ENCODE measurements at regions not wholly inside any gene's neighbourhood (a gene's known extent, or its start where the extent isn't known, plus 50 kb on each side); places are given as distances from the start of the nearest gene placed in this dataset.

- Histone ChIP-seq H3K27ac (no peak overlapping the region), H3K27me3 (no peaks in the 10 kb centered on the region), H3K4me1 (no peaks in the 10 kb centered on the region), H3K4me3 (no peak overlapping the region), H3K36me3 (no peaks in the 10 kb centered on the region), H3K9me3 (no peaks in the 10 kb centered on the region)
- peak in 1 of 3 experiments; percentile 40 for TF ChIP-seq CTCF (IDR thresholded peaks at IDR 0.05)
- no peak for DNase-seq (ENCODE audit: low spot score in 2 of 2)
- intact Hi-C loops (cut with DNase I): no loop called here
These were observed 286.6 kb downstream of the TENT5A start for GRCh38 chr6:81465859-81466258.

GRCh38 chr6:81456416-81456815 is 296.1 kb downstream of the TENT5A start:
- TF ChIP-seq CTCF (IDR thresholded peaks at IDR 0.05): no peak
- intact Hi-C loops (cut with DNase I): no loop called here
- DNase-seq (ENCODE audit: low spot score in 2 of 2): no peak

GRCh38 chr6:81455641-81456040 is 296.8 kb downstream of the TENT5A start:
- DNase-seq (ENCODE audit: low spot score in 2 of 2): no peak
- intact Hi-C loops (cut with DNase I): no loop called here
- no peaks in the 10 kb centered on the region for H3K4me1 ChIP-seq
- H3K9me3 ChIP-seq: no peaks in the 10 kb centered on the region
- H3K27ac ChIP-seq: no peak overlapping the region
- H3K36me3 ChIP-seq: no peaks in the 10 kb centered on the region
- TF ChIP-seq CTCF (IDR thresholded peaks at IDR 0.05): no peak
- no peaks in the 10 kb centered on the region for H3K27me3 ChIP-seq
- no peak overlapping the region for H3K4me3 ChIP-seq

More at GRCh38 chr6:81456416-81456815, 296.1 kb downstream of the TENT5A start:
- Histone ChIP-seq H3K27me3 (no peaks in the 10 kb centered on the region), H3K36me3 (no peaks in the 10 kb centered on the region), H3K4me1 (no peaks in the 10 kb centered on the region), H3K27ac (no peak overlapping the region), H3K4me3 (no peak overlapping the region), H3K9me3 (no peaks in the 10 kb centered on the region)

GRCh38 chr6:81451787-81452186 is 300.7 kb downstream of the TENT5A start:
- H3K27ac ChIP-seq: no peak overlapping the region
- no peaks in the 10 kb centered on the region for H3K9me3 ChIP-seq
- peaks cover 0 to 3% of the 10 kb centered on the region in 2 donors for H3K4me1 ChIP-seq
- intact Hi-C loops (cut with DNase I): no loop called here
- DNase-seq (ENCODE audit: low spot score in 2 of 2): no peak
- H3K27me3 ChIP-seq: no peaks in the 10 kb centered on the region
- no peak overlapping the region for H3K4me3 ChIP-seq
- H3K36me3 ChIP-seq: no peaks in the 10 kb centered on the region
- no peak for TF ChIP-seq CTCF (IDR thresholded peaks at IDR 0.05)

- intact Hi-C loops (cut with DNase I): no loop called here
- DNase-seq (ENCODE audit: low spot score in 2 of 2): no peak
- no peaks in the 10 kb centered on the region for H3K27me3 ChIP-seq
These were observed 302.3 kb downstream of the TENT5A start for GRCh38 chr6:81450180-81450579.

More at GRCh38 chr6:81450180-81450579, 302.3 kb downstream of the TENT5A start:
- Histone ChIP-seq H3K27ac (no peak overlapping the region), H3K4me3 (no peak overlapping the region), H3K4me1 (peaks cover 0 to 3% of the 10 kb centered on the region in 2 donors), H3K9me3 (no peaks in the 10 kb centered on the region), H3K36me3 (no peaks in the 10 kb centered on the region)
- no peak for TF ChIP-seq CTCF (IDR thresholded peaks at IDR 0.05)
